ENCODE measurements at regions not wholly inside any gene's neighbourhood (a gene's known extent, or its start where the extent isn't known, plus 50 kb on each side); places are given as distances from the start of the nearest gene placed in this dataset.

DNA sequence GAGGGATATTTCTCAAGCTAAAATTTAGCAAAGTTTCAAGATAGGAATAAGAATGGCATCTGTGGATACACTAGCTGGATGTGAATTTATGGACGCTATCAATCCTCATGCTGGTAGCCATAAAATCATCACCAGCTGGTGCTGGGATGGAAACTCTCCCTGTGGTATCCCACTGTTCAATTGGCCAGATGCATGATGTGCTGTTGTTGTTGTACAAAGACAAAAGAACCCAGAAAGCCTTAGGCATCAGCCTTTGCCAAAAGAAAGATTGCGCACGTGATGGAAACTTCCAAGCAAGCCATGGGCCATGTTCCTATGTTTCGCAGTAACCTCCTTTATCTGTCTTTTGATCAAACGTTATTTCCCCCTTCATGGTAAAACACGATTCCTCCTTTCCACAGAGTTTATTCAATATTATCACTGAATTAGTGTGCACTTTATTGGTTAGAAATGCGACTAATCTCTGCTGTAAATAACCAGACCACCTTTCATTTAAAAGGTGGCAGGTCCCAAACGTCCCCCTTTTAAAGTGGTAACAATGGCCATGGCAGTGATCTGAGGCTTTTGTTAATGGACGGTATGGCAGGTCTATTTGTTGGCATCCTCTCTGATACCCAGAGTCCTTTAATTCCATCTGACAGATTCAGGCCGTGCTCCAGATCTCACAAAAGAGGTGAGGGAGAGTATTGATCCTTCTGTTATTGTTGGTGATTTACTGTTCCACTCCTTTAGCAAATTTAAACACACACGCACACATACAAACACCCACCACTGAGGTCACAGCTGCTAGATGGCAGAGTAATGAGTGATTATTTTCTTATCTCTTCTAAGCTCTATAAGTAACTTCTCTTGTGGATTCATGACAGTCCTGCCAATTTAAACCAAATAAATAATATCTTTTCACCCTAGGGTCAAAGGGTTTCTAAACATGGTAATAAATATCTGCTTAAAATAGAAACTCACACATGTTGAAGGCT lies 291.2 kb upstream of the KCNMB2 start:
- FAIRE-seq, result no peak

GRCh38 chr3:178246004-178246403 lies 290.2 kb upstream of the KCNMB2 start:
- no peak for FAIRE-seq

- FAIRE-seq, result no peak
Observed at GRCh38 chr3:178255315-178255714, 280.9 kb upstream of the KCNMB2 start.

DNA sequence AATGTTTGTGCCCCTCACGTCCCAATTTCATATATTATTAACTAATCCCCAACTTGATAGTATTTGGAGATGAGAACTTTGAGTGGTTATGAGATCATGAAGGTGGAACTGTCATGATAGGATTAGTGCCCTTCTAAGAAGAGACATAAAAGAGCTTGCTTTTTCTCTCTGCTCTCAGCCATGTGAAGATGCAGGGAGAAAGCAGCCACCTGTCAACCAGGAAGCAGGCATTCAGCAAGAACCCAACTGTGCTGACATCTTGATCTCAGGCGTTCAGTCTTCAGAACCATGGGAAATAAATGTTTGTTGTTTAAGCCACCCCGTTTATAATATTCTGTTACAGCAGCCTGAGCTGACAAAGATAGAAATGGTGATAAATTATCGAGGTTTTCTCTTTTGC lies 278.7 kb upstream of the KCNMB2 start:
- FAIRE-seq, result no peak

GRCh38 chr3:178258121-178258520 lies 278.1 kb upstream of the KCNMB2 start:
- FAIRE-seq, result no peak

DNA sequence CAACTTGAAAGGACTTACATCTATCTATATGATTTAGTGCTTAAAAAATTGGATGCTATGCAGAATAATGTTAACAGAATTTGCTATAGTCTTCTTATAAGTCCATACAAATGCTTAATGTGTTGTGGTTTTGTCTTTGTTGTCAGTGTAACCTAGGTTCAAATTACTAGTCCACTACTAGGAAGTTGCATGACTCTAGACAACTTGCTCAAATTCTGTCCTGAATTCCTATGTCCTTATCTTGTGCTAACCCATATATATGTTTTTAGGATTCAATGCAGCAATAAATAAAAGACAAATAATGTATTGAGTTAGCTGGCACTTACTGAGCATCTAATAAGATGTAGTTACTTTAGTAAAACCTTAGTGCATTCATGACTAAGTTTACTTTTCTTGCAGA lies 276.5 kb upstream of the KCNMB2 start:
- no peak for FAIRE-seq

GRCh38 chr3:178260887-178261565 lies 275.2 kb upstream of the KCNMB2 start:
- FAIRE-seq, result peak; percentile 80

GRCh38 chr3:178263236-178263916 lies 272.9 kb upstream of the KCNMB2 start:
- no peak for FAIRE-seq

DNA sequence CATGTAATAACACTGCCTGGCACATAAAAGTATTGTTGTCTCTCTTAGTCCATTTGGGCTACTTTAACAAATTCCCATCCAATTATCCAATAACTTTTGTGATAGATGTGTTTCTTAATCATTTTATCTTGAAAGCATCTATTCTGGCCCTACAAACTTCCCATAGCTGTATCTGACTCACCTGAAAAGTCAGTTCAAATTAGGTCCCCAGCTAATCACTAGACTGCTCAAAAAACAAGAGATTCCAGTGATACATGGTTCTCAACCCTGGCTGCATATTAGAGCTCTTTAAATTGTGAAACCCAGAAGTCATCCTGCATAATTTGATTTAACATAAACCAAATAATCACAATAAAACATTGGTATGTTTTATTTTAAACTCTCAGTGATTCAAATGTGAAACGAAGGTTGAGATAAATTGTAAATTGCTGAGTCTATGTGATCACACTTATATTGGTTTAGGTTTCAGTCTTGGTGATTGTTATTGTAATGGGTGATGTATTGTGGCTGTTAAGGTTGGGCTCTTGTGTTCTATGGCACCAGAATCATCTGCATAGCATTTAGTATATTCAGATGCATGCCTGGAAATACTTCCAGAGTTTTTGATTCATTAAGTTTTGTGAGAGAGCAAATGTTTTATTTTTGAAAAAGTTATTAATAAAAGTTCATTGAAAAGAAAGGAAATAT lies 268.9 kb upstream of the KCNMB2 start:
- no peak for FAIRE-seq

- no peak for FAIRE-seq
Observed at GRCh38 chr3:178270838-178271237, 265.4 kb upstream of the KCNMB2 start.

DNA sequence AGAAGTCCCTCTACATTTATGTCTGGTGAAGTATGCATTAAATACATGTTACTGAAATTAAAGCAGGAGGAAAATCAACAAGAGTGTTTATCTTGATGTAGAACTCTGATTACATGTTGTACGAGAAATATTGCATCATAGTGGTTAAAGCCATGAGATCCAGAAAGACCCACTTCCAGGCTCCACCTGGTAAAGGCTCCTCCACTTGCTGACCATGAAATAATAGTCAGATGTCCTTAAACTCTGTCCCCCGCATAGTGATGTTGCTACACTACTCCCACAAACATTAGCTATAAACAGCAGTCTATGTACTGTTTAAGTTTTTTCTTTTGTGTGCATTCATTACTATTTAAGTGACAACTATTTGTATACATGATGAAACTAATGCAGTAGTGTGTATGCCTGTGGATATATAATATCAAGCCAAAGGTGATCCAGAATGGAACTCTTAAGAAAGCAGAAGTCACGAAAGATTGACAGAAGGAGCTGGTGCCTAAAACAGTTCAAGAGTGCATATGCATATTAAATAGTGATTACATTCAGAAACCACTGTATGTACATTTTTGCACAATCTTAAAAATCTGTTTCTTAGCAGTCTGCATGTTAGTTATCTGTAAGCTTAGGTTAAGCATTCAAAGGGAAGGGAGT lies 264.4 kb upstream of the KCNMB2 start:
- FAIRE-seq, result no peak

DNA sequence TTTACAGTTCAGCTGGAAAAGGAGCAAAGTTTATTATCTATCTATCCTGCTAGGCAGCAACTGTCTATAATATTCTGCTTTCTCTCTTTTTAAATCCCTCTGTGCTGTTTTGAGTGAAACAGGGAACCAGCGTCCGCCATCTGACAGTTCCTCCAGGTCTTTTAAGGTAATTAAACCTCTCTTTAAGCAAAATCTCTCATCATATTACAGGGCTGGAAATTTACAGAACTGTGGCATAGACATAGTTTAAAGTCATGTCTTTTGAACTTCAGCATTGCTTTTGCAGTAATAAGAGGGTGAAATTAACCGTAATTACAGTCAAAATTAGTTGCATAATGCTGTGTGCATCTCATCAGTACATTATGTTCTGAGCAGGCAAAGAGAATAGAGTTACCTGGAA lies 263.4 kb upstream of the KCNMB2 start:
- no peak for FAIRE-seq

- FAIRE-seq, result no peak
Observed at GRCh38 chr3:178274711-178275110, 261.5 kb upstream of the KCNMB2 start.

GRCh38 chr3:178275311-178275710 lies 260.9 kb upstream of the KCNMB2 start:
- no peak for FAIRE-seq

GRCh38 chr3:178275793-178276192 lies 260.4 kb upstream of the KCNMB2 start:
- FAIRE-seq, result peak; percentile 97

- FAIRE-seq, result no peak
Observed at GRCh38 chr3:178277605-178278004, 258.6 kb upstream of the KCNMB2 start.

DNA sequence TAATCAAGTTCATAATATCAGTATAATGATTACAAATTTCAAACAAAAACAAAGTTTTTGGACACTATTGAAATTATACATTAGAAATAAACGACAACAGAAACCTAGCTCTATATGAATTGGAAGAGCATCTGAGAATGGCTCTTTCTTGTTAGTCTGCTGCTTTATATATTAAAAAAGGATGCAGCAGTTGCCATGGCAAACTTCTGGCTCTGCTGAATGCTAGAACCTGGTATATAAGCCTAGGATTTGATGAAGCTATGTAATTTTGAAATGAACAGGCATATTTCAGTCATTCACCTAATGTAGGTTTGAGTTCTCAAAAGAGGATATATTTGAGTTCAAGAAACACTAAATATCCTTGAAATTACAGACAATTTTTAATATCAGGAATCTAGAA lies 252.7 kb upstream of the KCNMB2 start:
- FAIRE-seq, result no peak

DNA sequence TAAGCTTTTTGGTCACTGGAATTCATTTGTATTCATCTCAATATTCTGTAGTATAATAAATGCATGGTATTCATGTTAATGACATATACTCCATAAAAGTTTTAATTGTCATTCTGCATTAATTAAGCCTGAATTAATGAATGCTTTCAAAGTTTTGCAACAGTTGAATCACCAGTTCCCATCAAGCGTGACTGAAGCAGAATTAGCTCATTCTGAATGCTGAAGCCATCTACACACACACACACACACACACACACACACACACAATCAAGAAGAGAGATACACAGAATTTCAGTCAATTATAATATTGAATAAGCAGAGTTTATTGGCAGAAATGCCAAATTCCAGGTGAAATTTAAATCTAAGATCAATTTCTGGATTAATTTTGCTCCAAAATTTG lies 252.1 kb upstream of the KCNMB2 start:
- no peak for FAIRE-seq

DNA sequence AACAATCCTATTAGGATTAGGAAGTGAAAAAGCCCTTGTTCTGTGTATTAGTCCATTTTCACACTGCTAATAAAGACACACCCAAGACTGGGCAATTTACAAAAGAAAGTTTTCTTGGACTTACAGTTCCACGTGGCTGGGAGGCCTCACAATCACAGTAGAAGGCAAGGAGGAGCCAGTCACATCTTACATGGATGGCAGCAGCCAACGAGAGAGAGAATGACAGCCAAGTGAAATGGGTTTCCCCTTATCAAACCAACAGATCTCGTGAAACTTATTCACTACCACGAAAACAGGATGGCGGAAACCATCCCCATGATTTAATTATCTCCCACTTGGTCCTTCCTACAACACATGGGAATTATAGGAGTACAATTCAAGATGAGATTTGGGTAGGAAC lies 248.2 kb upstream of the KCNMB2 start:
- no peak for FAIRE-seq

DNA sequence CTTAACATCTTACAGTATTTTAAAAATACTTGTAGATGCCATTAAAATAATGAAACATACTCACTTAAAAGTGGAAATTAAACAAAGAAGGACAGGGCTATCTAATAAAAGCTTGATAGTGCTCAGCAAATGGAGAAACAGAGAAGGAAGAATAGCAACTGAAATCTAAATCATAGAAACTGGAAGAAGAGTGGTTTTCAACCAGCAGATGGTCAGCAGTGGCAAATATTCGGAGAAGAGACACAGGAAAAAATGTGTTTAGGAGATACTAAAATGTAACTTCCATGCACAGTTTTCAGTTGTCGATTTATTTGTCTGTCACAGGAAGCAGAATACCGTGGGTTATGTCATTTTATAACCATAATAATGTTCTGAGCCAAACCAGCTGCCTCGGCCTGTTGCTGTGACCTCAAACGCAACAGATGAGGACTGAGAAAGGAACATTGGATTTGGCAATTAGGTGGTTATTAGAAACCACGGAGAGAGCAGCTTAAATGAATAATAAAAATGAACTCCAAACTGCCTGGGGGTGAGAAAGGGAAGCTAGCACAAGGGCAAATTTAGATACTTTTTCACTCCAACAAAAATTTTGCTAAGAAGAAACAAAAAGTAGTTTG lies 246.6 kb upstream of the KCNMB2 start:
- peak; percentile 96 for FAIRE-seq

- FAIRE-seq, result peak; percentile 79
Observed at GRCh38 chr3:178291574-178292370, 244.5 kb upstream of the KCNMB2 start.

Measured in endometrium (tissue), 2 donors.